ENCODE measurements at regions not wholly inside any gene's neighbourhood (a gene's known extent, or its start where the extent isn't known, plus 50 kb on each side); places are given as distances from the start of the nearest gene placed in this dataset.

GRCh38 chr11:116420770-116421528, 351.8 kb downstream of the BUD13 start:
- Histone ChIP-seq H3K36me3 (ENCODE audit: control insufficient read depth in 1 of 2, insufficient read depth in 2 of 2, low read length in 2 of 2) (no peaks in the 10 kb centered on the region), H2BK5ac (ENCODE audit: low read depth, low read length, poor library complexity) (no peak overlapping the region), H3K18ac (ENCODE audit: low read length) (no peak overlapping the region), H3K23ac (ENCODE audit: low read length) (no peak overlapping the region), H2AK5ac (ENCODE audit: low read length) (no peak overlapping the region), H3K14ac (ENCODE audit: low read length) (no peak overlapping the region), H3K79me1 (ENCODE audit: low read length) (no peaks in the 10 kb centered on the region), H2AFZ (ENCODE audit: insufficient read depth, low read length, poor library complexity) (no peak overlapping the region), H4K91ac (ENCODE audit: low read depth, low read length) (no peak overlapping the region), H3K4me1 (ENCODE audit: control insufficient read depth in 1 of 2, insufficient read depth in 2 of 2, low read length in 2 of 2) (no peaks in the 10 kb centered on the region), H4K8ac (ENCODE audit: low read depth, low read length) (no peak overlapping the region), H2BK120ac (ENCODE audit: insufficient read depth, low read length, poor library complexity) (no peak overlapping the region), H3K27ac (ENCODE audit: low read depth, low read length) (no peak overlapping the region), H3K79me2 (ENCODE audit: control insufficient read depth, insufficient read depth, low read length, poor library complexity) (no peaks in the 10 kb centered on the region), H2BK12ac (ENCODE audit: low read length) (no peak overlapping the region), H3K4me3 (ENCODE audit: low read depth, low read length) (no peak overlapping the region), H4K12ac (ENCODE audit: low read depth, low read length) (no peak overlapping the region), H3K4me2 (ENCODE audit: low read length) (no peak overlapping the region), H3K9ac (ENCODE audit: low read length) (no peak overlapping the region), H3K27me3 (ENCODE audit: insufficient read depth, low read length) (no peaks in the 10 kb centered on the region), H3K4ac (ENCODE audit: low read depth, low read length) (no peak overlapping the region), H3K9me3 (ENCODE audit: insufficient read depth, low read depth, low read length) (peaks cover 3% of the 10 kb centered on the region)
- DNase-seq: peak in 1 of 2 donors; percentile 3
- WGBS (ENCODE audit: extremely low coverage, insufficient coverage, insufficient read length): no CpG with 5 or more reads among the region's 9 CpGs

DNA sequence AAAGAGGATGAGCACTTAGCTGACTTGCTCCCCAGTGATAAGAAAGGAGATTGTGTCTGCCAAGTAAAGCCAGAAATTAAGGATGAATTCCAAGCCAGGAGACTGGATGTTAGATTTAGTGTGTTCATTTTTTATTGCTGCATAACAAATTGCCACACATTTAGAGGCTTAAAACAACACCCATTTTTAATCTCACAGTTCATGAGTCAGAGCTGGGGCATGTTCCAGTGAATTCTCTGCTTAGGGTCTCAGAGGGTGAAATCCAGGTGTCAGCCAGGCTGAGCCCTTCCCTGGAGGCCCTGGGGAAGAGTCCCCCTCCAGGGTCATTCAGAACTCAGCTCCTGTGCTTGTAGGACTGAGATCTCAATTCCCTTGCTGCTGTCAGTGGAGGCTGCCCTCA, 352.8 kb downstream of the BUD13 start:
- Histone ChIP-seq H2BK12ac (ENCODE audit: low read length) (no peak overlapping the region), H3K9me3 (ENCODE audit: insufficient read depth, low read depth, low read length) (peaks cover 3% of the 10 kb centered on the region), H2AK5ac (ENCODE audit: low read length) (no peak overlapping the region), H3K18ac (ENCODE audit: low read length) (no peak overlapping the region), H2BK5ac (ENCODE audit: low read depth, low read length, poor library complexity) (no peak overlapping the region), H2BK120ac (ENCODE audit: insufficient read depth, low read length, poor library complexity) (no peak overlapping the region), H3K4me2 (ENCODE audit: low read length) (no peak overlapping the region), H4K12ac (ENCODE audit: low read depth, low read length) (no peak overlapping the region), H4K8ac (ENCODE audit: low read depth, low read length) (no peak overlapping the region), H3K9ac (ENCODE audit: low read length) (no peak overlapping the region), H2AFZ (ENCODE audit: insufficient read depth, low read length, poor library complexity) (no peak overlapping the region), H3K14ac (ENCODE audit: low read length) (no peak overlapping the region), H3K27me3 (ENCODE audit: insufficient read depth, low read length) (no peaks in the 10 kb centered on the region), H3K4me3 (ENCODE audit: low read depth, low read length) (no peak overlapping the region), H4K91ac (ENCODE audit: low read depth, low read length) (no peak overlapping the region), H3K27ac (ENCODE audit: low read depth, low read length) (no peak overlapping the region), H3K4ac (ENCODE audit: low read depth, low read length) (no peak overlapping the region), H3K4me1 (ENCODE audit: control insufficient read depth in 1 of 2, insufficient read depth in 2 of 2, low read length in 2 of 2) (no peaks in the 10 kb centered on the region), H3K23ac (ENCODE audit: low read length) (no peak overlapping the region), H3K79me2 (ENCODE audit: control insufficient read depth, insufficient read depth, low read length, poor library complexity) (no peaks in the 10 kb centered on the region), H3K79me1 (ENCODE audit: low read length) (no peaks in the 10 kb centered on the region), H3K36me3 (ENCODE audit: control insufficient read depth in 1 of 2, insufficient read depth in 2 of 2, low read length in 2 of 2) (no peaks in the 10 kb centered on the region)
- DNase-seq: no peak

DNA sequence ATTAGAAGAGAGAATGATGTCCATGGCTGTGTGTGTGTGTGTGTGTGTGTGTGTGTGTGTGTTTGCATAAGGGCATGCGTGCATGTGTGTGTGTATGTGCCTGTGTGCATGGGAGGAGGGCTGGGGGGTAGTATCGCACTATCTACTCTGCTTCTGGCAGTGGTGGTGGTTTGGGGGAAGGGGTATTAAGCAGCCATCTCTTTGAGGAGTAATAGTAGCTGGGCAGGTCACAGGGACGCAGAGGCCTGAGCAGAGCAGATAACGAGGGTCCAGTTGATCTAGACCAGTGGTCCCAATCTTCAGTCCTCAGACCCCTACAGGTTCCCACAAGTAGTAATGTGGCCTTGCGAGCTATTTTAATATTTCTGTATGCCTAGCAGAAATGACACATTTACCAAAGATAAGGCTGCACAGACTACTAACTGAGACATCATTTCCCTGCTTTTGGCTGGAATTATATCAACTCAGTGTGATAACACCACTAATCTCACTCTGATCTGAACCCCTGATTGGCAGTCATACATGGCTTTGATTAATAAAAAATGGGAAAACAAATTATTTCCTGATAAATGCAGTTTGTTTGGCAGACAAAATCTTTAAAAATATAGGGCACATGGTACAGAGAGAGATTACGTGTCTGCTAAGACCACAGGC, 354.3 kb downstream of the BUD13 start:
- Histone ChIP-seq H2AK5ac (ENCODE audit: low read length) (no peak overlapping the region), H3K18ac (ENCODE audit: low read length) (no peak overlapping the region)

DNA sequence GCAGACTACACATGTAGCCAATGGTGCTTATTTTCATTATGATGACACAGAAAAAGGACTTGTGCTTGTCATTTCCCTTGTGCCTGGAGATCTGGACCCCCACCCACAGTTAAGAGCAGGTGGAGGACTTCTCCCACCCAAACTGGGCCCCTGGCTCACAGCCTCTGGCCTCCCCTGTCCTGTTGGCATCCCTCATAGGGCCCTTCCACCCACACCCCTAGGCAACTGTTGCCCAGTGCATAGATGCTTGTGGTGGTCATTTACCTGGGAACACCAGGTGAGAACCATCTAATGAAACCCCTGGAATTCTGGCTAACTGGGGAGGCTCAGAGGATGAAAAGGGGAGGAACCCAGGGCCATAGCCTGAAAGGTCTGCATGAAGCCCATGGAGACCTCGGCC, 355.9 kb downstream of the BUD13 start:
- H2AFZ ChIP-seq (ENCODE audit: insufficient read depth, low read length, poor library complexity): no peak overlapping the region
- no peaks in the 10 kb centered on the region for H3K4me1 ChIP-seq (ENCODE audit: control insufficient read depth in 1 of 2, insufficient read depth in 2 of 2, low read length in 2 of 2)
- H3K4ac ChIP-seq (ENCODE audit: low read depth, low read length): no peak overlapping the region
- DNase-seq: no peak
- no peak overlapping the region for H3K14ac ChIP-seq (ENCODE audit: low read length)
- H3K9ac ChIP-seq (ENCODE audit: low read length): no peak overlapping the region
- no peaks in the 10 kb centered on the region for H3K79me2 ChIP-seq (ENCODE audit: control insufficient read depth, insufficient read depth, low read length, poor library complexity)
- H3K9me3 ChIP-seq (ENCODE audit: insufficient read depth, low read depth, low read length): peaks cover 3% of the 10 kb centered on the region
- H3K18ac ChIP-seq (ENCODE audit: low read length): no peak overlapping the region
- H3K4me3 ChIP-seq (ENCODE audit: low read depth, low read length): no peak overlapping the region
- no peak overlapping the region for H4K8ac ChIP-seq (ENCODE audit: low read depth, low read length)
- no peak overlapping the region for H3K27ac ChIP-seq (ENCODE audit: low read depth, low read length)
- WGBS (ENCODE audit: extremely low coverage, insufficient coverage, insufficient read length): no CpG with 5 or more reads among the region's 1 CpG
- H3K36me3 ChIP-seq (ENCODE audit: control insufficient read depth in 1 of 2, insufficient read depth in 2 of 2, low read length in 2 of 2): no peaks in the 10 kb centered on the region
- no peak overlapping the region for H2BK120ac ChIP-seq (ENCODE audit: insufficient read depth, low read length, poor library complexity)
- H3K23ac ChIP-seq (ENCODE audit: low read length): no peak overlapping the region
- no peak overlapping the region for H4K91ac ChIP-seq (ENCODE audit: low read depth, low read length)
- H3K4me2 ChIP-seq (ENCODE audit: low read length): no peak overlapping the region
- no peak overlapping the region for H2BK5ac ChIP-seq (ENCODE audit: low read depth, low read length, poor library complexity)
- no peak overlapping the region for H4K12ac ChIP-seq (ENCODE audit: low read depth, low read length)
- H3K79me1 ChIP-seq (ENCODE audit: low read length): no peaks in the 10 kb centered on the region
- no peak overlapping the region for H2BK12ac ChIP-seq (ENCODE audit: low read length)
- H3K27me3 ChIP-seq (ENCODE audit: insufficient read depth, low read length): no peaks in the 10 kb centered on the region
- no peak overlapping the region for H2AK5ac ChIP-seq (ENCODE audit: low read length)

More for the DNA sequence above, 354.3 kb downstream of the BUD13 start:
- Histone ChIP-seq H3K4ac (ENCODE audit: low read depth, low read length) (no peak overlapping the region), H3K4me3 (ENCODE audit: low read depth, low read length) (no peak overlapping the region), H3K9me3 (ENCODE audit: insufficient read depth, low read depth, low read length) (peaks cover 3% of the 10 kb centered on the region), H3K4me1 (ENCODE audit: control insufficient read depth in 1 of 2, insufficient read depth in 2 of 2, low read length in 2 of 2) (no peaks in the 10 kb centered on the region), H2BK5ac (ENCODE audit: low read depth, low read length, poor library complexity) (no peak overlapping the region), H4K12ac (ENCODE audit: low read depth, low read length) (no peak overlapping the region), H3K79me1 (ENCODE audit: low read length) (no peaks in the 10 kb centered on the region), H3K4me2 (ENCODE audit: low read length) (no peak overlapping the region), H2BK120ac (ENCODE audit: insufficient read depth, low read length, poor library complexity) (no peak overlapping the region), H4K91ac (ENCODE audit: low read depth, low read length) (no peak overlapping the region), H4K8ac (ENCODE audit: low read depth, low read length) (no peak overlapping the region), H3K14ac (ENCODE audit: low read length) (no peak overlapping the region), H3K36me3 (ENCODE audit: control insufficient read depth in 1 of 2, insufficient read depth in 2 of 2, low read length in 2 of 2) (no peaks in the 10 kb centered on the region), H3K9ac (ENCODE audit: low read length) (no peak overlapping the region), H3K27ac (ENCODE audit: low read depth, low read length) (no peak overlapping the region), H2BK12ac (ENCODE audit: low read length) (no peak overlapping the region), H3K23ac (ENCODE audit: low read length) (no peak overlapping the region), H3K27me3 (ENCODE audit: insufficient read depth, low read length) (no peaks in the 10 kb centered on the region), H3K79me2 (ENCODE audit: control insufficient read depth, insufficient read depth, low read length, poor library complexity) (no peaks in the 10 kb centered on the region), H2AFZ (ENCODE audit: insufficient read depth, low read length, poor library complexity) (no peak overlapping the region)
- no peak for DNase-seq
- no CpG with 5 or more reads among the region's 6 CpGs for WGBS (ENCODE audit: extremely low coverage, insufficient coverage, insufficient read length)

Measured in trophoblast cell (in vitro differentiated cells and primary cell).